Ovary (tissue), 7 donors: ENCODE measurements at regions not wholly inside any gene's neighbourhood (a gene's known extent, or its start where the extent isn't known, plus 50 kb on each side); places are given as distances from the start of the nearest gene placed in this dataset.

Source experiments
- DNase-seq, 5 donors: peaks; one replicate each; pipeline ENCODE4 v3.0.0-alpha.2; 2019 to 2020
- H3K27ac ChIP-seq, 2 donors: fragments of 200-600 bp; one replicate each; pipeline versions ENCODE4 v1.5.1 to v1.8.0; 2019 to 2022
- H3K27me3 ChIP-seq: fragments of 200-600 bp; one replicate; pipeline ENCODE4 v1.8.0; 2022
- H3K36me3 ChIP-seq: fragments of 200-600 bp; sonication (generic); one replicate; pipeline ENCODE4 v1.5.1; 2019
- H3K4me1 ChIP-seq: one replicate; pipeline ENCODE4 v1.8.1; 2013; ENCODE audit warnings: mild to moderate bottlenecking, moderate library complexity; ENCODE audit not compliant: insufficient read depth
- H3K4me3 ChIP-seq: fragments of 200-600 bp; sonication (generic); one replicate; pipeline ENCODE4 v1.5.1; 2017
- H3K9me3 ChIP-seq, 2 donors: fragments of 200-600 bp in 1 of 2; sonication (generic) in 1 of 2; one replicate each; pipeline versions ENCODE4 v1.5.1 to v1.8.1; 2013 to 2019; ENCODE audit warnings: mild to moderate bottlenecking in 1 of 2, moderate library complexity in 1 of 2
- EP300 ChIP-seq: sonication (generic); formaldehyde crosslinking; IDR thresholded peaks from one replicate; pipeline ENCODE4 v1.6.1; 2017; ENCODE audit warnings: antibody characterized with exemption
- POLR2A ChIP-seq: fragments of 450-650 bp; IDR thresholded peaks from one replicate; pipeline ENCODE4 v1.6.1; 2017; ENCODE audit warnings: antibody characterized with exemption, mild to moderate bottlenecking, moderate library complexity
- WGBS, 3 donors: extraction: QIAGEN DNeasy Blood & Tissue Kit in 1 of 3; methylation state at CpG; one replicate each; pipeline versions ENCODE4 v1.1.5 to v1.1.7; 2013 to 2017; 5-methylcytosine and 5-hydroxymethylcytosine counted together
- intact Hi-C, 4 donors: fragments of 100-400 bp; cut with DNase I; formaldehyde crosslinking; loops; one replicate each; pipeline versions ENCODE4 v1.11.0 to v1.15.1; 2022 to 2023
- TF ChIP-seq, protein P1 (sequence below), 3 donors: fragments of 450-650 bp in 2 of 3; fragments of 200-600 bp in 1 of 3; IDR thresholded peaks; one replicate each; pipeline versions ENCODE4 v1.5.1 to v1.8.0; 2016 to 2022; ENCODE audit warnings: antibody characterized with exemption in 3 of 3, mild to moderate bottlenecking in 1 of 3
- donor health status: DM: no; HTN: no; CAD: no; lungs with moderate emphysema.
- donor health status: DM: no; HTN: no; CAD: no.
- donor health status: Bipolar disorder and iron deficiency.
- donor health status: DM: no; HTN: no; CAD: no.
- donor health status: DM: yes; HTN: yes; CAD: no.

DNA sequence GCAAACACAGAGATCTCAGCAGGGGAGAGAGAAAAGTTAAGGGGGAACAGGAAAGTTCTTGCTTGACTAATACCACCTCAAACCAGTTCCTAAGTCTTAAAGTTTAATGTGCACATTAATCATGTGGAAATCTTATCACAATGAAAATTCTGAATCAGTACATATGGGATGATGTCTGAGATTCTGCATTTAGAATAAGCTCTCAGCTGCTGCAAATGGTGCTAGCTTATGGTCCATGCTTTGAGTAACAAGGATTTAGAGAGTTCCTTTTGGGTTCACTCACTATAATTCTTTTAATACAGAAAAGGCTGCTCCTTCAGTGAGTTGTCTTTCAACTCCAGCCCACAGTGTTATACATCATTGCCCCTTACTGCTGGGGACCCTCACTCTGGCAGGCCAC is 99.5 kb upstream of the THRB start:
- TF ChIP-seq, protein P1, sequence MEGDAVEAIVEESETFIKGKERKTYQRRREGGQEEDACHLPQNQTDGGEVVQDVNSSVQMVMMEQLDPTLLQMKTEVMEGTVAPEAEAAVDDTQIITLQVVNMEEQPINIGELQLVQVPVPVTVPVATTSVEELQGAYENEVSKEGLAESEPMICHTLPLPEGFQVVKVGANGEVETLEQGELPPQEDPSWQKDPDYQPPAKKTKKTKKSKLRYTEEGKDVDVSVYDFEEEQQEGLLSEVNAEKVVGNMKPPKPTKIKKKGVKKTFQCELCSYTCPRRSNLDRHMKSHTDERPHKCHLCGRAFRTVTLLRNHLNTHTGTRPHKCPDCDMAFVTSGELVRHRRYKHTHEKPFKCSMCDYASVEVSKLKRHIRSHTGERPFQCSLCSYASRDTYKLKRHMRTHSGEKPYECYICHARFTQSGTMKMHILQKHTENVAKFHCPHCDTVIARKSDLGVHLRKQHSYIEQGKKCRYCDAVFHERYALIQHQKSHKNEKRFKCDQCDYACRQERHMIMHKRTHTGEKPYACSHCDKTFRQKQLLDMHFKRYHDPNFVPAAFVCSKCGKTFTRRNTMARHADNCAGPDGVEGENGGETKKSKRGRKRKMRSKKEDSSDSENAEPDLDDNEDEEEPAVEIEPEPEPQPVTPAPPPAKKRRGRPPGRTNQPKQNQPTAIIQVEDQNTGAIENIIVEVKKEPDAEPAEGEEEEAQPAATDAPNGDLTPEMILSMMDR (IDR thresholded peaks at IDR 0.05) = no peak
- TF ChIP-seq POLR2A = no peak
- no peak for TF ChIP-seq EP300
- Histone ChIP-seq H3K27ac (no peak overlapping the region), H3K4me1 (no peaks in the 10 kb centered on the region), H3K36me3 (no peaks in the 10 kb centered on the region), H3K27me3 (no peaks in the 10 kb centered on the region), H3K9me3 (no peaks in the 10 kb centered on the region), H3K4me3 (no peak overlapping the region)
- intact Hi-C loops = no loop called here
- no peak for DNase-seq

GRCh38 chr3:24595796-24596195 is 101.1 kb upstream of the THRB start:
- H3K9me3 ChIP-seq = no peaks in the 10 kb centered on the region
- no peak for DNase-seq
- H3K27me3 ChIP-seq = no peaks in the 10 kb centered on the region
- TF ChIP-seq EP300 (no peak), POLR2A (no peak)
- TF ChIP-seq, protein P1 (IDR thresholded peaks at IDR 0.05) = no peak
- no peak overlapping the region for H3K27ac ChIP-seq
- H3K4me3 ChIP-seq = no peak overlapping the region
- no peaks in the 10 kb centered on the region for H3K4me1 ChIP-seq
- H3K36me3 ChIP-seq = no peaks in the 10 kb centered on the region
- intact Hi-C loops = no loop called here
- 32 to 53% (median 39%) methylated on average over 2 of the region's 2 CpGs for WGBS, 3 donors

- WGBS, 3 donors = 57 to 71% (median 60%) methylated on average over 2 of the region's 2 CpGs
- intact Hi-C loops = no loop called here
- Histone ChIP-seq H3K27ac (no peak overlapping the region), H3K36me3 (no peaks in the 10 kb centered on the region), H3K4me1 (no peaks in the 10 kb centered on the region), H3K9me3 (no peaks in the 10 kb centered on the region), H3K27me3 (no peaks in the 10 kb centered on the region), H3K4me3 (no peak overlapping the region)
- TF ChIP-seq, protein P1 (IDR thresholded peaks at IDR 0.05) = no peak
- TF ChIP-seq POLR2A (no peak), EP300 (no peak)
- DNase-seq = no peak
These were observed 102.0 kb upstream of the THRB start for GRCh38 chr3:24596626-24597025.

- intact Hi-C loops = no loop called here
- 53 to 64% (median 54%) methylated on average over 7 of the region's 7 CpGs for WGBS, 3 donors
- no peak for DNase-seq
- no peaks in the 10 kb centered on the region for H3K4me1 ChIP-seq
- no peak overlapping the region for H3K27ac ChIP-seq
- H3K36me3 ChIP-seq = no peaks in the 10 kb centered on the region
- H3K9me3 ChIP-seq = no peaks in the 10 kb centered on the region
- H3K27me3 ChIP-seq = no peaks in the 10 kb centered on the region
- H3K4me3 ChIP-seq = no peak overlapping the region
- TF ChIP-seq EP300 = no peak
- no peak for TF ChIP-seq POLR2A
- TF ChIP-seq, protein P1 (IDR thresholded peaks at IDR 0.05) = no peak
These were observed 104.2 kb upstream of the THRB start for GRCh38 chr3:24598695-24599470.
